ENCODE measurements at regions not wholly inside any gene's neighbourhood (a gene's known extent, or its start where the extent isn't known, plus 50 kb on each side); places are given as distances from the start of the nearest gene placed in this dataset.

GRCh38 chr14:81691931-81692330 lies 158.3 kb upstream of the SEL1L start:
- H4K20me1 ChIP-seq (ENCODE audit: insufficient read depth): no peaks in the 10 kb centered on the region
- no peak overlapping the region for H3K4me3 ChIP-seq (IDR thresholded peaks at IDR 0.05; ENCODE audit: insufficient read depth, low read depth, low read length)
- H3K36me3 ChIP-seq (ENCODE audit: insufficient read depth): no peaks in the 10 kb centered on the region
- TF ChIP-seq, protein P1, sequence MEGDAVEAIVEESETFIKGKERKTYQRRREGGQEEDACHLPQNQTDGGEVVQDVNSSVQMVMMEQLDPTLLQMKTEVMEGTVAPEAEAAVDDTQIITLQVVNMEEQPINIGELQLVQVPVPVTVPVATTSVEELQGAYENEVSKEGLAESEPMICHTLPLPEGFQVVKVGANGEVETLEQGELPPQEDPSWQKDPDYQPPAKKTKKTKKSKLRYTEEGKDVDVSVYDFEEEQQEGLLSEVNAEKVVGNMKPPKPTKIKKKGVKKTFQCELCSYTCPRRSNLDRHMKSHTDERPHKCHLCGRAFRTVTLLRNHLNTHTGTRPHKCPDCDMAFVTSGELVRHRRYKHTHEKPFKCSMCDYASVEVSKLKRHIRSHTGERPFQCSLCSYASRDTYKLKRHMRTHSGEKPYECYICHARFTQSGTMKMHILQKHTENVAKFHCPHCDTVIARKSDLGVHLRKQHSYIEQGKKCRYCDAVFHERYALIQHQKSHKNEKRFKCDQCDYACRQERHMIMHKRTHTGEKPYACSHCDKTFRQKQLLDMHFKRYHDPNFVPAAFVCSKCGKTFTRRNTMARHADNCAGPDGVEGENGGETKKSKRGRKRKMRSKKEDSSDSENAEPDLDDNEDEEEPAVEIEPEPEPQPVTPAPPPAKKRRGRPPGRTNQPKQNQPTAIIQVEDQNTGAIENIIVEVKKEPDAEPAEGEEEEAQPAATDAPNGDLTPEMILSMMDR (conservative IDR thresholded peaks at IDR 0.05; ENCODE audit: low read depth, low read length): no peak
- no peak overlapping the region for H3K4me2 ChIP-seq
- no peaks in the 10 kb centered on the region for H3K79me2 ChIP-seq (ENCODE audit: insufficient read depth, low read depth)
- H2AFZ ChIP-seq (ENCODE audit: low read depth): no peak overlapping the region
- no peaks in the 10 kb centered on the region for H3K4me1 ChIP-seq (ENCODE audit: low read depth, poor library complexity, severe bottlenecking)
- no peaks in the 10 kb centered on the region for H3K27me3 ChIP-seq (ENCODE audit: insufficient read depth, low read depth)
- H3K27ac ChIP-seq: no peak overlapping the region
- no peak overlapping the region for H3K9ac ChIP-seq

DNA sequence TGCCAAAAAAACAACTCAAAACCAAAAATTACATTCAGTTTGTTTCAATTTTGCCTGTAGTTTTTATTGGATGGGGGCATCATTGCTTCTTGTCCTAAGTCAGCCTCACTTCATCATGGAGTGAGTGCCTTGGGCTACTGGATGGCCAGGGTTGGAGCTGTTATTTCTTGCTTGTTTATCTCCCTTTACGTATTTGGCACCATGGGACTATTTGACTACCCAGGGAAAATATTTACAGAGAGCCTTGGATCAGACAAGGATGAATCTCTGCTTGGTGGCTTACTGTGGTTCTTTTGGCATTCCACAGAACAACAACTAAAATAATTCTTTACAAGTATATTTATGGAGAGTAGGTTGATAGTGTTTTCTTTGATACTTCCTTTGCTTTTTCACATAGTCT lies 160.8 kb upstream of the SEL1L start:
- Histone ChIP-seq H2AFZ (ENCODE audit: low read depth) (no peak overlapping the region), H3K79me2 (ENCODE audit: insufficient read depth, low read depth) (no peaks in the 10 kb centered on the region), H3K27me3 (ENCODE audit: insufficient read depth, low read depth) (no peaks in the 10 kb centered on the region), H3K9ac (no peak overlapping the region), H3K4me3 (IDR thresholded peaks at IDR 0.05; ENCODE audit: insufficient read depth, low read depth, low read length) (no peak overlapping the region), H4K20me1 (ENCODE audit: insufficient read depth) (no peaks in the 10 kb centered on the region), H3K27ac (no peak overlapping the region), H3K4me1 (ENCODE audit: low read depth, poor library complexity, severe bottlenecking) (no peaks in the 10 kb centered on the region), H3K36me3 (ENCODE audit: insufficient read depth) (no peaks in the 10 kb centered on the region), H3K4me2 (no peak overlapping the region)
- TF ChIP-seq, protein P1 (conservative IDR thresholded peaks at IDR 0.05; ENCODE audit: low read depth, low read length): no peak

DNA sequence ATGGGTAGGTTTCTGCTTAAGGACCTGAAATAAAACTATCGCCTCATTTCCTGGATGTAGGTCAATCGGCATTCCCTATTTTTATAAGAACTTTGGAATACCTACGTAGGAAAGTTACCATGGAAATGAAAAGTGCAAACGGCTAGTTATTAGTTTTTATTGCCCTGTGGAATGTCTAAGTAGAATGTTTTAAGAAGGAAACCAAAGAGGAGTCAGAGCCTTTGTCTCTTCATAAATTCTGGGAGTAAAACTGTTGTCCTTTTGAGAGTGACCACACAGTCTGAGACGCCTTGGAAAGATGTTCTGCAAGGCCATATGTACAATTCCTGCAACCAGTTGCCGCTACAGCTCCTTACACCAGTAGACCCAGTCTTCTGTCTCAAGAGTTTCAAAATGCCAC lies 176.0 kb upstream of the SEL1L start:
- no peaks in the 10 kb centered on the region for H3K4me1 ChIP-seq (ENCODE audit: low read depth, poor library complexity, severe bottlenecking)
- H2AFZ ChIP-seq (ENCODE audit: low read depth): no peak overlapping the region
- H3K36me3 ChIP-seq (ENCODE audit: insufficient read depth): no peaks in the 10 kb centered on the region
- H3K4me2 ChIP-seq: no peak overlapping the region
- TF ChIP-seq, protein P1 (conservative IDR thresholded peaks at IDR 0.05; ENCODE audit: low read depth, low read length): no peak
- H4K20me1 ChIP-seq (ENCODE audit: insufficient read depth): no peaks in the 10 kb centered on the region
- H3K4me3 ChIP-seq (IDR thresholded peaks at IDR 0.05; ENCODE audit: insufficient read depth, low read depth, low read length): no peak overlapping the region
- H3K9ac ChIP-seq: no peak overlapping the region
- H3K27ac ChIP-seq: no peak overlapping the region
- H3K27me3 ChIP-seq (ENCODE audit: insufficient read depth, low read depth): no peaks in the 10 kb centered on the region
- no peaks in the 10 kb centered on the region for H3K79me2 ChIP-seq (ENCODE audit: insufficient read depth, low read depth)

DNA sequence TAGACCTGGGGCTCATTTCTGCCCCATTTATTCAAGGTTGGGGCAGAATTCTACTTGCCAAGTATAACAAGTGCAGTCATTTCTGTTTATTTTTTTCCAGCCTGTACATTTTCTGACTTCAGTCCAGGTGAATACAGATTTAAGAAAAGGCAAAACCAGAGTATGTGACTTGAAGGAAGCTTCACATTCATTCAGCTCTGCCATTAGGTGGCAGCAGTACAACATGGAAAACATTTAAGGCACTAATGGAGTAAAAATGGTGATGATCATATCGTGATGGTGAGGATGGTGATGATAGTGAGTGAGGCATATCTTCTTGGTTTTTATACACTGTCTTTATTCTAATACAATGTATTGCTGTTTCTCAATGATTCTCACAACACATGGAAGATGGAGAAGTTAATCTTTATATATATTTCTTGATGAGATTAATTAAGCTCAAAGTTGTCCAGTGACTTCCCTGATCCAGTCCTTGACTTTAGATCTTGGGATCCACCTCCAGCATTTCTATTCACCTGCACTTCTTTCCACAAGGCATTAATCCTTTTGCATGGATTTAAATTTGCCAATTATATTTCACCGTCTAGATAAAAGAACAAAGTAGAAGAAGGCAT lies 176.7 kb upstream of the SEL1L start:
- H3K79me2 ChIP-seq (ENCODE audit: insufficient read depth, low read depth): no peaks in the 10 kb centered on the region
- no peaks in the 10 kb centered on the region for H3K36me3 ChIP-seq (ENCODE audit: insufficient read depth)
- H3K4me2 ChIP-seq: no peak overlapping the region
- H3K4me1 ChIP-seq (ENCODE audit: low read depth, poor library complexity, severe bottlenecking): no peaks in the 10 kb centered on the region
- H2AFZ ChIP-seq (ENCODE audit: low read depth): no peak overlapping the region
- no peaks in the 10 kb centered on the region for H3K27me3 ChIP-seq (ENCODE audit: insufficient read depth, low read depth)
- no peak overlapping the region for H3K9ac ChIP-seq
- TF ChIP-seq, protein P1 (conservative IDR thresholded peaks at IDR 0.05; ENCODE audit: low read depth, low read length): peak; percentile 57
- H3K27ac ChIP-seq: no peak overlapping the region
- H3K4me3 ChIP-seq (IDR thresholded peaks at IDR 0.05; ENCODE audit: insufficient read depth, low read depth, low read length): no peak overlapping the region
- H4K20me1 ChIP-seq (ENCODE audit: insufficient read depth): no peaks in the 10 kb centered on the region
